Spleen (tissue), 11 donors: ENCODE measurements at regions not wholly inside any gene's neighbourhood (a gene's known extent, or its start where the extent isn't known, plus 50 kb on each side); places are given as distances from the start of the nearest gene placed in this dataset.

Source experiments
- DNase-seq: peaks from one replicate; pipeline ENCODE4 v3.0.0-alpha.2; 2020
- H3K27ac ChIP-seq, 8 donors: fragments of 200-600 bp; sonication (generic) in 7 of 8; 1 replicate in 4 of 8; 2 replicates in 4 of 8; pipeline versions ENCODE4 v1.5.0 to v1.8.0; 2016 to 2021; ENCODE audit warnings: inconsistent platforms in 4 of 8, mild to moderate bottlenecking in 4 of 8, moderate library complexity in 1 of 8
- H3K27me3 ChIP-seq, 7 donors: fragments of 200-600 bp; sonication (generic) in 6 of 7; replicated peaks in 1 of 7; 1 replicate in 4 of 7; 2 replicates in 3 of 7; pipeline versions ENCODE4 v1.5.0 to v1.8.0; 2016 to 2021; ENCODE audit warnings: inconsistent platforms in 3 of 7, mild to moderate bottlenecking in 1 of 7
- H3K36me3 ChIP-seq, 6 donors: fragments of 200-600 bp; sonication (generic) in 5 of 6; 1 replicate in 4 of 6; 2 replicates in 2 of 6; pipeline versions ENCODE4 v1.5.0 to v1.8.0; 2016 to 2021; ENCODE audit warnings: inconsistent platforms in 2 of 6
- H3K4me1 ChIP-seq, 6 donors: fragments of 200-600 bp; sonication (generic) in 5 of 6; 1 replicate in 3 of 6; 2 replicates in 3 of 6; pipeline versions ENCODE4 v1.5.0 to v1.8.0; 2016 to 2021; ENCODE audit warnings: inconsistent platforms in 3 of 6
- H3K4me3 ChIP-seq, 8 donors: fragments of 200-600 bp; sonication (generic) in 7 of 8; 1 replicate in 4 of 8; 2 replicates in 4 of 8; pipeline versions ENCODE4 v1.5.0 to v1.8.0; 2016 to 2021; ENCODE audit warnings: inconsistent platforms in 4 of 8, mild to moderate bottlenecking in 4 of 8, moderate library complexity in 2 of 8
- H3K9me3 ChIP-seq, 8 donors: fragments of 200-600 bp; sonication (generic) in 7 of 8; 1 replicate in 4 of 8; 2 replicates in 4 of 8; pipeline versions ENCODE4 v1.5.0 to v1.8.0; 2016 to 2021; ENCODE audit warnings: inconsistent platforms in 4 of 8
- POLR2A ChIP-seq, 3 donors: fragments of 450-650 bp; IDR thresholded peaks; one replicate each; pipeline ENCODE4 v1.5.1; 2017; ENCODE audit warnings: antibody characterized with exemption in 3 of 3, mild to moderate bottlenecking in 1 of 3
- POLR2AphosphoS5 ChIP-seq, 3 donors: sonication (generic); formaldehyde crosslinking; IDR thresholded peaks; one replicate each; pipeline ENCODE4 v1.5.1; 2017; ENCODE audit warnings: antibody characterized with exemption in 3 of 3
- WGBS, 5 donors: extraction: QIAGEN DNeasy Blood & Tissue Kit in 3 of 5; methylation state at CpG; one replicate each; pipeline versions ENCODE4 v1.1.5 to v1.1.7; 2013 to 2018; 5-methylcytosine and 5-hydroxymethylcytosine counted together
- intact Hi-C: fragments of 100-400 bp; cut with DNase I; formaldehyde crosslinking; loops from one replicate; pipeline ENCODE4 v1.15.0; 2023; ENCODE audit warnings: low total_unique reads
- TF ChIP-seq, protein P1 (sequence below), 11 experiments: fragments of 200-600 bp in 7 of 11; fragments of 450-650 bp in 4 of 11; sonication (generic) in 4 of 11; IDR thresholded peaks in 8 of 11; conservative IDR thresholded peaks in 3 of 11; 1 replicate in 7 of 11; 2 replicates in 4 of 11; pipeline versions ENCODE4 v1.4.0 to v1.8.0; 2016 to 2021; ENCODE audit warnings: antibody characterized with exemption in 11 of 11, inconsistent platforms in 4 of 11, mild to moderate bottlenecking in 1 of 11
- donor health status: healthy with polysubstance abuse.
- donor health status: DM: no; HTN: no; CAD: no; lungs with moderate emphysema.
- donor health status: DM: no; HTN: no; CAD: no.
- donor health status: Bipolar disorder and iron deficiency.
- donor health status: healthy.
- donor health status: DM: no; HTN: no; CAD: no.
- donor health status: DM: yes; HTN: yes; CAD: no.

DNA sequence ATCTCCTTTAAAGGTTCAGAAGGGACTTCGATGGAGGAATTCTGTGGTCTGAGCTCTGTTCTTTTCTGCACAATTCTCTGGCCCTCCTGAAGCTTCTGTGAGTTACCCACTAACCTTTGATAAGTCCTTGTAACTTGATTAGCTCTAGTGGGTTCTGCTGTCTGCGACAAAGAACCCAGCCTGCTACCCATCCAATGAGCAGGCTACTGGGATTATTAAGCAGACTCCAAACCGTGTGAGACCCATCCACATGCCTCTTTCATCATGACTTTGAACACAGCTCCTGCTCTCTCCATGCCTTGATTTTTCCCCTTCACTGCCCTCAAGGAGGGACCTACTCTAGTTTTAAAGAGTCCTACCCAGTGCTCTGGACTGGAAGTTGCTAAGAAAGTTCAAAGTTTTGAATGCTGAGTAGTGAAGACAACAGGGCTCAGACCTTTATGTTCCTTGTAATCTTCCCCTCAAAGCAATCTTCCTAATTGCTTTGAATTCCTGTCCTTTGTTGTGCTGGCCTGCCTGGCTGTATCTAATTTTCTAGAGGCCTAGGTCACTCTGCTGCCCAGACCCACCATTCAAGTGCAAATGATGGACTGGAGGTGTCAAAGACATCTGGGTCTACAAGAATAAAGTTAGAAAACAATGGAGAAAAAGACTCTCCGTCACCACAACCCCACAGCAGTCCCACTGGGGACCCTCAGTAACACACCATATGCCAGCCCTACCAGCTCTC, 146.9 kb downstream of the RHOU start:
- no peak overlapping the region for H3K4me3 ChIP-seq
- no peak for DNase-seq
- peaks cover 0 to 16% (median 3%) of the 10 kb centered on the region in 8 donors for H3K9me3 ChIP-seq
- 75 to 87% (median 85%) methylated on average over 4 of the region's 4 CpGs for WGBS, 5 donors
- no peaks in the 10 kb centered on the region for H3K27me3 ChIP-seq
- intact Hi-C loops, result no loop called here
- H3K36me3 ChIP-seq, result no peaks in the 10 kb centered on the region
- TF ChIP-seq, protein P1, sequence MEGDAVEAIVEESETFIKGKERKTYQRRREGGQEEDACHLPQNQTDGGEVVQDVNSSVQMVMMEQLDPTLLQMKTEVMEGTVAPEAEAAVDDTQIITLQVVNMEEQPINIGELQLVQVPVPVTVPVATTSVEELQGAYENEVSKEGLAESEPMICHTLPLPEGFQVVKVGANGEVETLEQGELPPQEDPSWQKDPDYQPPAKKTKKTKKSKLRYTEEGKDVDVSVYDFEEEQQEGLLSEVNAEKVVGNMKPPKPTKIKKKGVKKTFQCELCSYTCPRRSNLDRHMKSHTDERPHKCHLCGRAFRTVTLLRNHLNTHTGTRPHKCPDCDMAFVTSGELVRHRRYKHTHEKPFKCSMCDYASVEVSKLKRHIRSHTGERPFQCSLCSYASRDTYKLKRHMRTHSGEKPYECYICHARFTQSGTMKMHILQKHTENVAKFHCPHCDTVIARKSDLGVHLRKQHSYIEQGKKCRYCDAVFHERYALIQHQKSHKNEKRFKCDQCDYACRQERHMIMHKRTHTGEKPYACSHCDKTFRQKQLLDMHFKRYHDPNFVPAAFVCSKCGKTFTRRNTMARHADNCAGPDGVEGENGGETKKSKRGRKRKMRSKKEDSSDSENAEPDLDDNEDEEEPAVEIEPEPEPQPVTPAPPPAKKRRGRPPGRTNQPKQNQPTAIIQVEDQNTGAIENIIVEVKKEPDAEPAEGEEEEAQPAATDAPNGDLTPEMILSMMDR (IDR thresholded peaks at IDR 0.05 in 8 of 11, conservative IDR thresholded peaks at IDR 0.05 in 3 of 11), result no peak
- TF ChIP-seq POLR2AphosphoS5 (IDR thresholded peaks at IDR 0.05), result no peak
- no peaks in the 10 kb centered on the region for H3K4me1 ChIP-seq
- no peak overlapping the region for H3K27ac ChIP-seq

DNA sequence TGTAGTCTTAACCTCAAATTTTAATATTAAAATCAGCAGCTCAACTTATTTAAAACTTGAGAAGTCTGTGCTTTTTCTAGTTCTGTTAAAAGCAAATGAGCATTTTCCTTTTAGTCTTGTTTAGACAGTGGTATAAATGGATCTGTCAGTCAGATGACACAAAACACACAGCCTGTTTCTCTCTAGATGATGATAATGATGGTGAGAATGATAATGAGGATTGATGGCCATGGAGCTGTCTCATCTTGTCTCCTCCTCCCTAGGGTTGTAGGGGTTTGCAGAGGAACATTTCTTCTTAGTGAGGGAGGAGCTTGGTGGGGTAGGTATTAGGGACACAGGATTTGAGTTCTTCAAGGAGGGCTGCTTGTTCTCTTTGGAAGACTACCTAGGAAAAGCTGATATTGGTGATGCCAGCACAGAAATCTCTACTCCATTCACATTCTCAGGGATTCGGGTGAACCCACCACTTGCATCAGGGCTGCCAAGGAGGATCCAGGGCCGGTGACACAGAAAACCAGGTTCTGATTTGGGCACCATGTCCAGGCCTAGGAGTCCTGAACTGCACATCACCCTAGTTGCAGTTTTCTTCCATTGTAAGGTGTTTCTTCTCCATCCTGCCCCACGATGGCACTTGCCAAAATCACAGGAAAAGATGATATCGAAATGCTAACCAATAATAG, 147.6 kb downstream of the RHOU start:
- no peaks in the 10 kb centered on the region for H3K4me1 ChIP-seq
- peak; percentile 16 for DNase-seq
- TF ChIP-seq POLR2A (IDR thresholded peaks at IDR 0.05) (no peak), POLR2AphosphoS5 (IDR thresholded peaks at IDR 0.05) (peak in 1 of 3 donors; percentile 11)
- TF ChIP-seq, protein P1 (IDR thresholded peaks at IDR 0.05 in 8 of 11, conservative IDR thresholded peaks at IDR 0.05 in 3 of 11), result no peak
- H3K36me3 ChIP-seq, result no peaks in the 10 kb centered on the region
- H3K27ac ChIP-seq, result no peak overlapping the region
- peaks cover 0 to 16% (median 3%) of the 10 kb centered on the region in 8 donors for H3K9me3 ChIP-seq
- H3K4me3 ChIP-seq, result no peak overlapping the region
- H3K27me3 ChIP-seq, result no peaks in the 10 kb centered on the region
- intact Hi-C loops, result no loop called here
- WGBS, 5 donors, result 89 to 96% (median 95%) methylated on average over 3 to 4 of the region's 4 CpGs

DNA sequence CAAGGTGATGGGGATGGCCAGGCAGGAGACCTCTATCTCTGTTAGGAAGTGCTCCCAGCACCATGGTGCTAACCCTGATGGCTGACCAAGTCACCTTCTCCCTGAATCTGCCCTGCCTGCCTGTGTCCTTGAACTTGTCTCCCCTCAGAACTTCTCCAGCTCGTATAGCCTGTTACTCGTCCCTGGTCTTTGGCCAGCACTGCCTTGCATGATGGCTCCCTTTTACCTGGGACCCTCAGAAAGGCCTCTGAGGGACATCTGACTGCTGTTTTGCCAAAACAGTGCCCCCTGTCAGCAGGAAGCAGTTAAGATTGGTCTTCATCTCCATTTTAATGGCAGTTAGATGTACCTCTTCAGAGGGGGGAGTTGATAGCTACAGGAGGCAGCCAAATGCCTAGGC, 148.3 kb downstream of the RHOU start:
- H3K36me3 ChIP-seq, result no peaks in the 10 kb centered on the region
- TF ChIP-seq POLR2A (IDR thresholded peaks at IDR 0.05) (no peak), POLR2AphosphoS5 (IDR thresholded peaks at IDR 0.05) (no peak)
- TF ChIP-seq, protein P1 (IDR thresholded peaks at IDR 0.05 in 8 of 11, conservative IDR thresholded peaks at IDR 0.05 in 3 of 11), result no peak
- no peaks in the 10 kb centered on the region for H3K27me3 ChIP-seq
- H3K4me1 ChIP-seq, result no peaks in the 10 kb centered on the region
- no peak overlapping the region for H3K27ac ChIP-seq
- intact Hi-C loops, result no loop called here
- peaks cover 0 to 16% (median 3%) of the 10 kb centered on the region in 8 donors for H3K9me3 ChIP-seq
- DNase-seq, result peak; percentile 1
- no peak overlapping the region for H3K4me3 ChIP-seq
- 93 to 100% (median 95%) methylated on average over 2 of the region's 2 CpGs for WGBS, 5 donors

DNA sequence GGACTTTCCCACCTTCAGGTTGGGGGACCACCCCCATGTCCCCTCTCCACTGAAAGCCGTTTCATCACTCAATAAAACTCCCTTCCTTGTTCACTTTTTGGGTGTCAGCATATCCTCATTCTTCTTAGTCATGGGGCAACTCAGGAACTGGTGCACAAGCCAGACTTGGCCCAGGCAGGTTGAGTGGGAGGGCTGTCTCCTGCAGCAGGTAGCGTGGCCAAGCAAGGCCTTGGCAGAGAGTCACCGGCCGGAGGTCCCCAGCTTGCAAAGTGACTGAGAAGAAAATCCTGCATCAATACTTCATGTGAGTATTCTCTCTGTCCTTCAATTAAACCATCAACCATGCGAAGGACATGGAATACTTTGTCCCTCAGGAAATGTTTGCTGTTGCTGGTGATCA, 148.9 kb downstream of the RHOU start:
- Histone ChIP-seq H3K36me3 (no peaks in the 10 kb centered on the region), H3K4me1 (no peaks in the 10 kb centered on the region), H3K27ac (no peak overlapping the region), H3K9me3 (peaks cover 0 to 16% (median 3%) of the 10 kb centered on the region in 8 donors), H3K4me3 (no peak overlapping the region), H3K27me3 (no peaks in the 10 kb centered on the region)
- TF ChIP-seq, protein P1 (IDR thresholded peaks at IDR 0.05 in 8 of 11, conservative IDR thresholded peaks at IDR 0.05 in 3 of 11), result no peak
- TF ChIP-seq POLR2AphosphoS5 (IDR thresholded peaks at IDR 0.05), result no peak
- TF ChIP-seq POLR2A (IDR thresholded peaks at IDR 0.05), result no peak
- WGBS, 5 donors, result 91 to 99% (median 93%) methylated on average over 5 of the region's 5 CpGs
- intact Hi-C loops, result no loop called here
- DNase-seq, result peak; percentile 40
